8988T (cell line): ENCODE measurements at regions not wholly inside any gene's neighbourhood (a gene's known extent, or its start where the extent isn't known, plus 50 kb on each side); places are given as distances from the start of the nearest gene placed in this dataset.
"Not testable (repeated sequence)": the region's sequence is repeated elsewhere in the genome, so short reads cannot be mapped to it uniquely, and the experiment has no call there.

Source experiments
- DNase-seq: peaks from one replicate; pipeline ENCODE4 v3.0.0; 2011

DNA sequence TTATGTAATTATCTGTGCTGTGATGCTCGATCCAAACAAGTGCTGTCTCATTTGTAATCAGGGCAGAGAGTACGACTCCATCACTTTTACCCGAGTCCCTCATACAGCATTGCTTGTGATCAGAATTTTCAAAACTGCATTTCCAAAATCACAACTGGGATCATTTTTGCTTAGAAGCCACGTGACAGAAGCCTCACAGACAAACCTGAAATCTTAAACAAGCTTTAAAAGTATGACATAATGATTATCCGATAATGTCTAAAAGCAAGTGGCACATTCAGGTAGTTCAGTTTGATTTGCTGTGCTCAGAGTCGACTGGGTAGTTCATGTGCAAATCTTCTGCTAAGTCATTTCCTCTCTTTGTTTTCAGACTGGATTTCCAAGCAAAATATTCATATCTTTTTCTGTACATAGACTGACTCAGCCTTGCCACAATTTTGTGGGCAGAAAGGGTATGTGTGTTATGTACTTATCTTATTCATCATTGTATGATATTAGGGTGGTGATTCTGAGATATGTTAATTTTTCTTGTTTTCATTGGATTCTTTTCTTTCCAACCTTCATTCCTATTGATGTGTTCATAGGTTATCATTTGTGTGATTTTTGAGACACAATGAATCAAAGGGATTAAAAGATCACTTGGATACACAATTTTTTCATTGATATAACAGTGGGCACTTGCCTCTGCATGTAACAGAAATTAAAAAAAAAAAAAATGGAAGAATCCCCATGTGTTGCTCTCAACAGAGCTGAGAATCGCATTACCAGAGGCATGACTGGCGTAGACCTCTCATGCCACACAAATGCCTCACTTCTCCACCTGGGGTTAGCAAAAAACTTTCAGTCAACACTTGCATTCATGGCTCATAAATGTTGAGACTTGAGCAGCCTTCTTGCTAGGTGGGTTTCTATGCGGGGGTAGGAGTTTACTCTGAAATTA lies 355.7 kb downstream of the LTN1 start:
- no peak for DNase-seq

- DNase-seq, result no peak
Measured at GRCh38 chr21:28635541-28635940, 357.1 kb downstream of the LTN1 start.

DNA sequence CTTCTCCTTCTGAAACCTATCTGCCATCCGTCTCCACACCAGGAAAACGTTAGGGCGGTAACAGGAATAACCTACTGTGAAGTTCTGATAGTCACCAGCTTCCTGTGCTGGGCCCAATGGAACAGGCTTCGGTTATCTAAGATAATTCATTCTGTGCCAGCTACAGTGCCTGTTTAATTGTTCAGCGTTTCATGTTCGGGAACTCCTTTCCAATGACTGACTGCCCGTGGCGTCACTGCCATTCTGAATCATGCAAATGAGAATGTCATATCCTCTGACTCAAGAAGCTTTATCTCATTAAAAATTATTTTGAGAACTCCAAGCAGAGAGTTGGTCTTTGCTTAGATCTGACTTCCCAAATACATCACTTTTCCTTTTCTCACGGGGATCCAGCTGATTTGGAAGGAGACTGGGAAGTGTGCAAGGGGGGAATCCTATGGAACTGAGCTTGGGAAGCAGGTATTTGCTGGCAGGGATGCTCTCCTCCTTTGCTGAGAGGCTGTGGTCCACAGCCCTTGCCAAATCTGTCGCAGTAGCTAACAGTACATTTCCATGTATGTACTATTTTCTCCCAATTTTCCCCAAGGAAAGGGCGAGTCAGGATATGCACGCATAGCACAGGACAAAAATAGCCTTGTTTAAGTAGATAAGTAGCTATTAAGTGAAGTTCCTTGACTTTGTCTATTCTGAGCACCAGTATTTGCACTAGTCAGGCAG lies 358.7 kb downstream of the LTN1 start:
- no peak for DNase-seq

GRCh38 chr21:28632755-28633408 lies 359.8 kb downstream of the LTN1 start:
- DNase-seq, result no peak

DNA sequence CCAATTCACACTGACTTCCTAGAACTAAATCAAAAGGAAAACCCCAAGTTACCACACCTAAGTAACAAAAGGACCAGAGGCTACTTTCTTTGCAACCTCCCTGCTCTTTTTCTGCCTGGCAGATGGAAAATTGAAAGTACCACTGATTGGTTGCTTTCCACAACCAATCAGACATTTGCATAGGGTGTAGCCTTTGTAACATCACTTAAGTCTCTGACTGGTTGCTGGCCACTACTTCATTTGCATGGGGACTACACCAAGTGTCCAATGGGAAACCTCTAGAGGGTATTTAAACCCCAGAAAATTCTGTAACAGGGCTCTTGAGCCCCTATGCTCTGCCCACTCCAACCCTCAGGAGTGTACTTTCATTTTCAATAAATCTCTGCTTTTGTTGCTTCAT lies 365.0 kb downstream of the LTN1 start:
- no peak for DNase-seq

DNA sequence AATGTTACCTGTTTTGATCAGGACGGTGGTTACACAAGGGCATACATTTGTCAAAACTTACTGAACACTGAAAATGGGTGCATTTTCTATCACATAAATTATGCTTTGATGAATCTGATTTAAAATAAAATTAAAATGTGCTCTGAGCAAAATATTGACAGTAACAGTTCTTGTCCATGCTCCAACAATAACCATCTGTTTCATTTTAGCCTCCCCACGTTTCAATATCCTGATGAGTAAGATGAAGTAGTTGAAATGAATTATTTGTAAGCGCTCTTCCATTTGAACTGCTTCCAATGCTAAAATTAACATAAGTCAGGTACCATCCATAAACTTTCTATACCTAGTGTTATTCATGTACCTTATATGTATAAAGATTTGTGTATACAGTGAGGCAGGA lies 365.4 kb downstream of the LTN1 start:
- no peak for DNase-seq

DNA sequence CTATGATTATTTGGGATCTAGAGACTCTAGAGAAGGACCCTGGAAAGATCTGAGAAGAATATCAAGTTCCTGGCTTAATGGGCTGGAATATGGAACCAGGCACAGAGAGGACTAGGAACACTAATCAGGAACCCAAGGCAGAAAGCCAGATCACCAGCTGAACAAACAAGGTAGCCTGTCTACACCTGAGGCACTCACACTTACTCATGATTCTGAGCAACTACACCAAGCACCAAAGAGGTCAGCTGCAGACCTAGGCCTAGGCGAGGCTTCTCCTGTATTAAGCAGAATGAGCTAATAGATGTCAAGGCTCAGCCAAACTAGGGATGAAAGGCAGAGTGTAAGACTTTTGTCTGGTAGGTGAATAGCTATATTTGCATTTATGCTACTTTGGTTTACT lies 368.1 kb downstream of the LTN1 start:
- no peak for DNase-seq

DNA sequence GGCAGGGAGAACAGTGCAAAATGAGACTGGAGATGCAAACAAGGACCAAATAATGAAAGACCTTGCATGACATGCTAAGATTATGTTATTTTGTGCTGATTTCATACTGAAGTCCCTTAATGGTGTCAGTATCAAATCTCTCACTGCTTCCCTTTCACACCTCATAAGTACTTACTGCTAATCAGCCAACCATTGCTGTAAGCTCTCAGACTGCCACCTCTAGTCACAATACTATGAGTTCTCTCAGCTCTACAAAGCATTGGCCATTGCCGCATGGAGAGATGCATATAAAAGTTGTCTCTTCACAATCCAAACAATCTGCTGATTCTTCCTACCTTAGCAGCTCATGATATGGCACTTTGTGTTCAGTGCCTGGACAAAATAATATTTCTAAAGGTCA lies 375.4 kb downstream of the LTN1 start:
- no peak for DNase-seq

DNA sequence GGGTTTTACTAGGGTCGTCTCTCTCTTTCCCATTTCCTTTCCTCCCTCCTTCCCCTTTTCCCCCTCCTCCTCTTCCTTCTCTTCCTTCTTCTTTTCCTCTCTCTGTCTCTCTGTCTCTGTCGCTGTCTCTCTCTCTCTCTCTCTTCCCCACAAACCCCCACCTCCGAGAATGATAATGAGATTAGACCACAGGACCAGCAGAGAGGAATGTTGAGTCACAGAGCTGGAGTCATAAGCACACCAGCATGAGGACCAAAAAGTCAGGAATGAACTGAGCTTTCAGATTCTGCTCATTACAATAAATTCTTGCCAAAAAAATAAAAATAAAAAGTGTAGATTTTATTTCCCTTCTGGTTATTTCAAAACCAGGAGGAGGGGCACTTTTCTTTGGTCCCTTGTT lies 377.4 kb downstream of the LTN1 start:
- DNase-seq, result no peak

GRCh38 chr21:28614791-28615190 lies 377.9 kb downstream of the LTN1 start:
- no peak for DNase-seq

DNA sequence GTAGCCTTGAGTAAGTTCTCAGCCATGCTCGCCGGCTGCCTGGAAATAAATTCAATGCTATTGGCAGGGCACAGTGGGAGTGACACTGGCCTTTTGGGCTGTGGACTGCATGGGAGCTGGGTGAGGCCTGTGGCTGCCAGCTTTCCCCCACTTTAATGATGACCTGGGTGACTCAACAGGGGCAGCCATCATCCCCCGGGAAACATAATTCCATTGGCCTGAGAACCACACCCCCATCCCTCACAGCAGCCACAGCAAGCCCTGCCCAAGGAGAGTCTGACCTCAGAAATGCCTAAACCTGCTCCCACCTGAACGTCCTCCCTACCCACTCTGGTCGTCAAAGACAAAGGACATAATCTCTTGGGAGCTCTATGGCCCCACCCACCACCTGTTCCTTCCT lies 384.0 kb downstream of the LTN1 start:
- DNase-seq, result no peak

GRCh38 chr21:28607545-28607944 lies 385.1 kb downstream of the LTN1 start:
- DNase-seq, result no peak

- DNase-seq, result no peak
Measured at GRCh38 chr21:28604946-28605537, 387.6 kb downstream of the LTN1 start.

GRCh38 chr21:28602546-28602945 lies 390.1 kb downstream of the LTN1 start:
- no peak for DNase-seq

GRCh38 chr21:28598214-28598613 lies 394.5 kb downstream of the LTN1 start:
- no peak for DNase-seq

GRCh38 chr21:28592205-28592865 lies 400.3 kb downstream of the LTN1 start:
- DNase-seq, result no peak

GRCh38 chr21:28590676-28591075 lies 402.0 kb downstream of the LTN1 start:
- no peak for DNase-seq

- no peak for DNase-seq
Measured at GRCh38 chr21:28590026-28590425, 402.7 kb downstream of the LTN1 start.

DNA sequence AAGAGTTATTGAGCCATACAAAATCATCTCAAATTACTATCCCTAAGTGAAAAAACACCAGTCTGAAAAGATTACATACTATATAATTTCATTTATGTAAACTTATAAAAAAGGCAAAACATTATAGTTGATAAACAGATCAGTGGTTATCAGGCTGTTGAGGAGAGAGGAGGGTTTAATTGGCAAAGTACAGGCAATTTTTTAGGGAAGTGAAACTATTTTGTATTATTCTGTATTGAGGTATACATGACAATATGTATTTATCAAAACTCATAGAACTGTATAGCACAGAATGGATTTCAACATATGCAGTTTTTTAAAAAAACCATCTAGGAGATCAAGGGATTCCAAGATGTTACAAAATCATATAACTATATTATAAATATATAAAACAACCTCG lies 403.7 kb downstream of the LTN1 start:
- DNase-seq, result no peak

DNA sequence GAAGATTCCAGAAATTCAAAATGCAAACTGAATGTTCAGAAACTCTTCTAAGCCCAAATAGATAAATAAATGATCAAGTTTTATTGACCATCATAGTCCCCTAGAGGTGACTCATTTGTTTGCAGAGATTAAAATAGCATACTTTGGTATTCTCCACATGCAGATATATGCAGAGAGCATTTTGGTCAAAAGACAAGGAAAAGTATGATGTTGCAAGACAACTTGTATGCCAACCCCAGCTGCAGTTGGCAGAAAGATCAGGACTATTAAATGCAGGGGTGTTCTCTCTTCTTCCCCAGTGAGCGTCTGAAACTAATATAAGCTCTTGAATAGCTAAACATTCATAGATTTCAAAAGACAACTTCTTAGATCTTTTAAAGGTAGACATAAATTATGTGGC lies 404.9 kb downstream of the LTN1 start:
- DNase-seq, result no peak

GRCh38 chr21:28581976-28582375 lies 410.7 kb downstream of the LTN1 start:
- no peak for DNase-seq

DNA sequence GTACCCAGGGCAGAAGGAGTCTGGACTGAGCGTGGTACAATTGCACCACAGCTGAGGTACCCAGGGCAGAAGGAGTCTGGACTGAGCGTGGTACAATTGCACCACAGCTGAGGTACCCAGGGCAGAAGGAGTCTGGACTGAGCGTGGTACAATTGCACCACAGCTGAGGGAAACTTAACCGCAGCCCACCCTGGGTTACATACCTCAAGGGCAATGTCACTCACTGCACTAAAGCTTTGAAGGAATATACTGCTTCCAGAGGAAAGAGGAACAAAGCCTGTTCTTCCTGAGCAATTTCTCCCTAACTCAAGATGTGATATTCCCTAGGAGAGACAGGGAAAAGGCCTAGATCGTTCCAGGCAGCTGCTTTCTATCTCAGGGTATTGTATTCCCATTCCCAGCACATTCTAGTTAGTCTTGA lies 411.4 kb downstream of the LTN1 start:
- not testable (repeated sequence) for DNase-seq

- no peak for DNase-seq
Measured at GRCh38 chr21:28580585-28580984, 412.1 kb downstream of the LTN1 start.
